IMR-90 (cell line): ENCODE measurements at regions not wholly inside any gene's neighbourhood (a gene's known extent, or its start where the extent isn't known, plus 50 kb on each side); places are given as distances from the start of the nearest gene placed in this dataset.

Source experiments
- BHLHE40 ChIP-seq: fragments of 150-350 bp; IDR thresholded peaks from 2 replicates; pipeline ENCODE4 v1.6.1; 2016; ENCODE audit warnings: mild to moderate bottlenecking, low read depth, low read length
- CEBPB ChIP-seq: IDR thresholded peaks from 2 replicates; pipeline ENCODE4 v1.6.1; 2012; ENCODE audit warnings: low read depth, low read length, improper control_type of control experiment
- FOS ChIP-seq: fragments of 150-350 bp; IDR thresholded peaks from 2 replicates; pipeline ENCODE4 v1.6.1; 2016; ENCODE audit warnings: low read depth, low read length
- MAZ ChIP-seq: IDR thresholded peaks from 2 replicates; pipeline ENCODE4 v1.6.1; 2012; ENCODE audit warnings: low read depth, mild to moderate bottlenecking, low read length, improper control_type of control experiment, moderate library complexity, borderline replicate concordance
- POLR2A ChIP-seq: IDR thresholded peaks from 2 replicates; pipeline ENCODE4 v1.6.1; 2012; ENCODE audit warnings: mild to moderate bottlenecking, low read depth, low read length
- RAD21 ChIP-seq: IDR thresholded peaks from 2 replicates; pipeline ENCODE4 v1.6.1; 2012; ENCODE audit warnings: low read length, improper control_type of control experiment
- RFX5 ChIP-seq: IDR thresholded peaks from 2 replicates; pipeline ENCODE4 v1.8.0; 2012; ENCODE audit warnings: low read depth, mild to moderate bottlenecking, low read length, moderate library complexity
- SMC3 ChIP-seq: fragments of 150-350 bp; IDR thresholded peaks from 2 replicates; pipeline ENCODE4 v1.6.1; 2016; ENCODE audit warnings: low read depth, mild to moderate bottlenecking, antibody characterized with exemption, low read length, moderate library complexity
- TF ChIP-seq, protein P1 (sequence below): conservative IDR thresholded peaks from 2 replicates; pipeline ENCODE4 v1.5.1; 2012; ENCODE audit warnings: mild to moderate bottlenecking, low read depth, low read length, improper control_type of control experiment
- TF ChIP-seq, protein P2 (sequence below): fragments of 150-350 bp; IDR thresholded peaks from 2 replicates; pipeline ENCODE4 v1.6.1; 2017; ENCODE audit warnings: mild to moderate bottlenecking, antibody characterized with exemption, low read length, low read depth

GRCh38 chr10:53357587-53357986 lies 585.0 kb upstream of the MBL2 start:
- TF ChIP-seq, protein P1, sequence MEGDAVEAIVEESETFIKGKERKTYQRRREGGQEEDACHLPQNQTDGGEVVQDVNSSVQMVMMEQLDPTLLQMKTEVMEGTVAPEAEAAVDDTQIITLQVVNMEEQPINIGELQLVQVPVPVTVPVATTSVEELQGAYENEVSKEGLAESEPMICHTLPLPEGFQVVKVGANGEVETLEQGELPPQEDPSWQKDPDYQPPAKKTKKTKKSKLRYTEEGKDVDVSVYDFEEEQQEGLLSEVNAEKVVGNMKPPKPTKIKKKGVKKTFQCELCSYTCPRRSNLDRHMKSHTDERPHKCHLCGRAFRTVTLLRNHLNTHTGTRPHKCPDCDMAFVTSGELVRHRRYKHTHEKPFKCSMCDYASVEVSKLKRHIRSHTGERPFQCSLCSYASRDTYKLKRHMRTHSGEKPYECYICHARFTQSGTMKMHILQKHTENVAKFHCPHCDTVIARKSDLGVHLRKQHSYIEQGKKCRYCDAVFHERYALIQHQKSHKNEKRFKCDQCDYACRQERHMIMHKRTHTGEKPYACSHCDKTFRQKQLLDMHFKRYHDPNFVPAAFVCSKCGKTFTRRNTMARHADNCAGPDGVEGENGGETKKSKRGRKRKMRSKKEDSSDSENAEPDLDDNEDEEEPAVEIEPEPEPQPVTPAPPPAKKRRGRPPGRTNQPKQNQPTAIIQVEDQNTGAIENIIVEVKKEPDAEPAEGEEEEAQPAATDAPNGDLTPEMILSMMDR: no peak
- TF ChIP-seq CEBPB (no peak), RAD21 (no peak), POLR2A (no peak), MAZ (no peak), BHLHE40 (no peak), RFX5 (no peak), SMC3 (no peak), FOS (no peak)
- TF ChIP-seq, protein P2, sequence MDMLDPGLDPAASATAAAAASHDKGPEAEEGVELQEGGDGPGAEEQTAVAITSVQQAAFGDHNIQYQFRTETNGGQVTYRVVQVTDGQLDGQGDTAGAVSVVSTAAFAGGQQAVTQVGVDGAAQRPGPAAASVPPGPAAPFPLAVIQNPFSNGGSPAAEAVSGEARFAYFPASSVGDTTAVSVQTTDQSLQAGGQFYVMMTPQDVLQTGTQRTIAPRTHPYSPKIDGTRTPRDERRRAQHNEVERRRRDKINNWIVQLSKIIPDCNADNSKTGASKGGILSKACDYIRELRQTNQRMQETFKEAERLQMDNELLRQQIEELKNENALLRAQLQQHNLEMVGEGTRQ: no peak
